ENCODE measurements at regions not wholly inside any gene's neighbourhood (a gene's known extent, or its start where the extent isn't known, plus 50 kb on each side); places are given as distances from the start of the nearest gene placed in this dataset.

DNA sequence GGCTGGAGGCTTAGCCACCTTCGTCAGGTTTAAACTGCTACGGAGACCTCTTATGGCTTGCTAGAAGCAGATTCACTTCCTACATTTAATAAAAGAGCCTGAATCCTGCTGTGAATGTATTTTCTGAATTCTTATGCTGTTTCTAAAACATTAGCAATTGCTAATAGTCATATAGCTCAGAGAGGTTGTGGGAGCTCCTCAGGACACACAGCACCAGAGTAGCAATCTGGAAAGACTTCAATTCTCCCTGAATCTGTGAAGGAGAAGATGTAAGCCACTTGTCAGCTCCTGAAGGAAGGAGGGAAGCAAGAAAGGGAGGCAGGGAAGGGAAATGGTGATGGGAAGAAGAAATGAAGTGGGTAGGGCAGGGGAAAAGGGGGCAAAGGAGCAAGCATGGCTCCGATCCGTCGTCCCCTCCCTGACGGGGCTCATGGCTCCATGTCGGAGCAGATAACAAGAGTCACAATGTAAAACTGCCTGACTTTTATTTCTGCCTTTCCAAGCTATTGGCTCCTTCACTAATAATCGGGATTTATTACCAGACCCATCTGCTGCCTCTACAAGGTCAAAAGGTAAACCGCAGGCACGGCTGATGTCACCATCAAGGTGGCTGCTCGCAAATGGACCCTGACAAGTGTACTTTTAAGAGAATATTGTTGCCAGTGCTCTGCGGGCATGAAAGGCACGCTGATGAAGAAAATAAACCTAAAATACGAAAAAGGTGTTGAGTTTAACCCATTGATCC is 656.0 kb upstream of the SALL3 start:
- TF ChIP-seq CTCF (IDR thresholded peaks at IDR 0.05) (no peak), POLR2A (IDR thresholded peaks at IDR 0.05) (no peak)
